Body of pancreas (tissue), 4 donors: ENCODE measurements at regions not wholly inside any gene's neighbourhood (a gene's known extent, or its start where the extent isn't known, plus 50 kb on each side); places are given as distances from the start of the nearest gene placed in this dataset.

Source experiments
- POLR2A ChIP-seq, 3 donors: fragments of 450-650 bp; IDR thresholded peaks; one replicate each; pipeline ENCODE4 v1.6.1; 2016; ENCODE audit warnings: antibody characterized with exemption in 3 of 3, mild to moderate bottlenecking in 2 of 3
- TF ChIP-seq, protein P1 (sequence below), 7 experiments: fragments of 450-650 bp in 4 of 7; fragments of 200-600 bp in 3 of 7; sonication (generic) in 3 of 7; IDR thresholded peaks; one replicate each; pipeline ENCODE4 v1.5.1; 2016 to 2019; ENCODE audit warnings: antibody characterized with exemption in 7 of 7

DNA sequence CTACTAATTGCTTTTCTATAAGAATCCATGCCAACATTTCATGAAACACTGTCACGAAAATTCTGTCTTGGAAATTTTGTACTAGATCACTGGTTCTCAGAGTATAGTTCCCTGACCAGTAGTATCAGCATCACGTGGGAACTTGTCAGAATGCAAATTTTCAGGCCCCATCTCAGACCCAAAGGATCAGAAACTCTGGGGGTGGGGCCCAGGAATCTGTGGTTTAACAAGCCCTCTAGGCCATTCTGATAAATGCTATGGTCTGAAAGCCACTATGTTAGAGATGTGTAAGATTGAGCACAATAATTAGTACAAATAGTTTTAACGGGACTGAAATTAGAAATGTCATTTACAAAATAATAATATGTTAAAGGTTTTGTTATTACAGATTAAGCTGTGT lies 615.7 kb upstream of the ARRDC3 start:
- TF ChIP-seq, protein P1, sequence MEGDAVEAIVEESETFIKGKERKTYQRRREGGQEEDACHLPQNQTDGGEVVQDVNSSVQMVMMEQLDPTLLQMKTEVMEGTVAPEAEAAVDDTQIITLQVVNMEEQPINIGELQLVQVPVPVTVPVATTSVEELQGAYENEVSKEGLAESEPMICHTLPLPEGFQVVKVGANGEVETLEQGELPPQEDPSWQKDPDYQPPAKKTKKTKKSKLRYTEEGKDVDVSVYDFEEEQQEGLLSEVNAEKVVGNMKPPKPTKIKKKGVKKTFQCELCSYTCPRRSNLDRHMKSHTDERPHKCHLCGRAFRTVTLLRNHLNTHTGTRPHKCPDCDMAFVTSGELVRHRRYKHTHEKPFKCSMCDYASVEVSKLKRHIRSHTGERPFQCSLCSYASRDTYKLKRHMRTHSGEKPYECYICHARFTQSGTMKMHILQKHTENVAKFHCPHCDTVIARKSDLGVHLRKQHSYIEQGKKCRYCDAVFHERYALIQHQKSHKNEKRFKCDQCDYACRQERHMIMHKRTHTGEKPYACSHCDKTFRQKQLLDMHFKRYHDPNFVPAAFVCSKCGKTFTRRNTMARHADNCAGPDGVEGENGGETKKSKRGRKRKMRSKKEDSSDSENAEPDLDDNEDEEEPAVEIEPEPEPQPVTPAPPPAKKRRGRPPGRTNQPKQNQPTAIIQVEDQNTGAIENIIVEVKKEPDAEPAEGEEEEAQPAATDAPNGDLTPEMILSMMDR (IDR thresholded peaks at IDR 0.05), result no peak
- TF ChIP-seq POLR2A (IDR thresholded peaks at IDR 0.05), result no peak
